HG02938 (cell line): ENCODE measurements at regions not wholly inside any gene's neighbourhood (a gene's known extent, or its start where the extent isn't known, plus 50 kb on each side); places are given as distances from the start of the nearest gene placed in this dataset.

Experiments
- ATAC-seq: cut with Tn5 transposase; IDR thresholded peaks from one replicate; pipeline ENCODE4 v1.9.1; 2021; ENCODE audit warnings: mild to moderate bottlenecking, moderate library complexity; ENCODE audit not compliant: unreplicated experiment

DNA sequence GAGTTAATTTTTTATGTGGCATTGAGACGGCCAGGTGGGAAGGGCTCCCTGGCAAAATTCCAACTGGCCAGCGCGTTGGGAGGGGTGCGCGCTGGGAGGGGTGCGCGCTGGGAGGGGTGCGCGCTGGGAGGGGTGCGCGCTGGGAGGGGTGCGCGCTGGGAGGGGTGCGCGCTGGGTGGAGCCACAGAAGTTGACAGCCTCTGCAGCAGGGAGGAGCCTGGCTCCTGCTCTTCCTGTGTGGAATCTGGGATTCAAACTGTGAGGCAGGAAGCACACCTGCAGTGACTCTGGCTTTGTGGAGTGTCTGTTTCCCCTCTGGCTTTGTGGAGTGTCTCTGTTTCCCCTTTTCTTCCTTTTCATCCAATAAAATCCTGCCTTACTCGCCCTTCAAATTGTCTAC lies 147.9 kb upstream of the CBLN2 start:
- ATAC-seq = no peak

DNA sequence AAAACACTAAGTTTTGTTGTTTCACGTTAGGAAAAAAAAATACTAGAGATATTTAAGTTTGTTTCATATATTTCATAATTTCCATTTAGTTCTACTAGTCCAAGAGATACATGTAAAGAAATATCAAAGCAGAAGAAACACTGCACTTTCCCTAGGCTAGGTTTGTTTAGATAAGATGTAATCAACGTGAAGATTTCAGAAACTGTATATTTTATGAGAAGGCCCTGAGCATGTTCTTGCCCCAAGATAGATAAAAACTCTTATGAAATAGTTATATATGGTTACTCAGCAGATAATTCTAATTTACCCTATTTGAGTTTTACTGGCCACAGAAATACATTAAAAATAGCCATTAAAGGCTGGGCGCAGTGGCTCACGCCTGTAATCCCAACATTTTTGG lies 143.6 kb upstream of the CBLN2 start:
- no peak for ATAC-seq

DNA sequence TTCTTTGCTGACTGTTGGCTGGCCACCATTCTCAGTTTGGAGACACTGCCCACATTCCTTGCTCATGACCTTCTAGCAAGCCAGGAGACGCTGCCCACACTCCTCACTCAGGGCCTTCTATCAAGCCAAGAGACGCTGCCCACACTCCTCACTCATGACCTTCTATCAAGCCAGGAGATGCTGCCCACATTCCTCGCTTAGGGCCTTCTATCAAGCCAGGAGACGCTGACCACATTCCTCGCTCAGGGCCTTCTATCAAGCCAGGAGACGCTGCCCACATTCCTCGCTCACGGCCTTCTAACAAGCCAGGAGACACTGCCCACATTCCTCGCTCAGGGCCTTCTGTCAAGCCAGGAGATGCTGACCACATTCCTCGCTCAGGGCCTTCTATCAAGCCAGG lies 131.3 kb upstream of the CBLN2 start:
- no peak for ATAC-seq

DNA sequence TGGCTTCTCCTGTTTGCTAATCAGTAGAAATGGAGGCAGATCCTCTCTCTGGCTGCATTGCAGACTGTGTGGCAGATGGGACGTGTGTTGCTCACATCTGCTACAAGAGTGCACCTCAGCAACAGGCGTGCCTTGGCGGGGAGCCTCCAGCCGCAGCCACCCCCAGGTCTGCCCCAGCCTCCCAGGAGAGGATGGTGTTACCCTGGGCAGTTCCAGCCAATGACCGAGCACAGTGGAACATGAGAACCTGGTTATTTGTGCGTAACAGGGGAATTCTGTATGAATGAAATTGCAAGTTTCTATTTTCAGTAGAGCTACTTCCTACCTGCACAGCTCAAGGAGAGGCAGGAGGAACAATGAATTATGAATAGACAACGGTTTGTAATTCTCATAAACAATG lies 130.6 kb upstream of the CBLN2 start:
- peak; percentile 84 for ATAC-seq

DNA sequence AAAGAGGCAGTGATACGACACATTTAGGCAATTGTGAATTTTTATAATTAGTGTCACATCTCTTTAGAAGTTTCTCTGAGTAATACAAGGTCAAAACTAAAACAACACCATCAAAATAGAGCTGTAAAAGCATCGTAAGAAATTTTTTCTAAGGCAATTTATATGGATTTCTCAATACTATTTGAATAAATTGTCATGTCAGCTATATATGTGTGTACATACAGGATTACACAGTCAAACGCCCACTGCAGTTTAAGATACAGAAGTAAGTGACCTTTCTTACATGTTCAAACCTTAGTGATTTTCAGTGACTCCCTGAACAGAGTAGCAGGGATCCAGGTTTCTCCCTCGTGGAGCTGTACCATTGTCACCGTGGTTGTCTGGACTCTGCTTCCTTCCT lies 129.1 kb upstream of the CBLN2 start:
- ATAC-seq = no peak

DNA sequence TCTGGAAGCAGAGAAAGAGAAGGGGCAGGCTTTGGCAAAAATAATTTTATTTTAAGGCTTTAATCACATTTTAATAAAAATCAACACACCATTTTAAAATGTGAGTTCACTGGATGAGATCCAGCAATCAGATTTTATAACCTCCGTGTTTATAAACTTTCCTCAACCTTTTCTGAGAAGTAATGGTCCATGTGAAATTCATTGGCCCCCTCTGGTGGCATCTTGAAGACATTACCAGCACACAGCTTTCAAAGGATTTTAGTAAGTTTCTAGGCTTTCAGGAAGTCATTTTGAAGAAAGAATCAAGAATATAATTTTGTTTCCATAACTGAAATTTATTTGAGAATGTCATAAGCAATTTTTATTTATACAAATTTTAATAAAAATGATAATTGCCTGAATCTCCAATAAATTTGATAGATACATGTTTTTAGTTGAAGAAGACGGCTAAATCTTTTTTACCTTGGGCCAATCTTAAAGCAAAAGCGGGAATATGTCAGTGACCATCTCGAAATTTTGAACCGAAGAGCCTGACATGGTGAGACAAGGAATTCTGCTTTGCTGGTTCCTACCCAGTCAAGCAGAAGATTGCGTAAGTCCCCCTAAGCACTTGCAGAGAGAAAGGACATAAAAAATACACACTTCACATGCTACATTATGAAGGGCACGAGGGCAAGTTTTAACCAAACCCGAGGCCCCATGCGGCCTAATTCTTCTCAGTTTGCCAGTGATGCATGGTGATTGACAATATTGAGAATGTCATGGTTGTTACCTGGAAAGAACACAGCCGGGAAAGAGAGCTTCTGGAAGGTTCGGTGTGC lies 128.4 kb upstream of the CBLN2 start:
- ATAC-seq = peak; percentile 50

DNA sequence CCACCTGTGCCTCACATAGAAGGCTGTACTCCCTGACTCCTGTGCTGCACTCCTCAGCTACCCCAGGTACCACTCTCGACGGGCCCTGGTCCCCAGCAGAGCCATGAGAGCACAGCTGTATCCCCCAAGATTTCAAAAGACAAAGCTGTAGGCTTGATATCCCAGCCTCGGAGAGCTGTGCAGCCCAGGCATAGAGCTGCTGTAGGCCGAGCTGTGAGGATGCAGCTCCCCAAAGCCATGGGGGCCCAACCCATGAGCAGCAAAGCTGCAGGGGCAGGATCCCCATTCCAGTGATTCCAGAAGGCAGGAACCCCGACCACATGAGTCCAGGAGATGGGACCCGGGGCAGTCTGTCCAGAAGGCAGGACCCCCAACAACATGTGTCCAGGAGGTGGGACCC lies 123.8 kb upstream of the CBLN2 start:
- ATAC-seq = no peak

DNA sequence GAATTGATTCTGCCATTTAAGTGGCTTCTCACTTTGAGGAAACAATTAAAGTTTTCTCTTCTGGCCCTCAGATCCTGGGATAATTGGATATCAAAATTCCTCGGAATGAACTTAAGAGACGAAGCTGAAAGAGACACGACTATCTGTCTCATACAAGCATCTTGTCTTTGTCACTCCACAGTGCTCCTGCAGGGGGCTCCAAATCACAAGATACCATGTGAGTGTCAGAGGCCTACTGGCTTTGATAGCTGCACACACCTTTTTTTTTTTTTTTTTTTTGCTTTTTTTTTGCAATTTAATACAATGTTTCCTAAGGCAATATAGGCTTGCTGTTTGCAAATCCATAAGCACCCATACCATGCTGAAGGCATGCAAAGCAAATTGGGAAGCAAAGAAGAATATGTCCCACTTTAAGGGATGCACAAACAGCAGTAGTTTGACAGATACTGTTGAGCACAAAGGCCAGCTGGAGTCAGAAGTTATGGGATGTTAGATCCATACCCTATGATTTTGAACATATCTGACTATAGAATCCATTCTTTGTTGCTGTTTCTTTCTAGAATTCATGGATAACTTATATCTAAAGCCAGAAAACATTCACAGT lies 109.0 kb upstream of the CBLN2 start:
- peak; percentile 93 for ATAC-seq

DNA sequence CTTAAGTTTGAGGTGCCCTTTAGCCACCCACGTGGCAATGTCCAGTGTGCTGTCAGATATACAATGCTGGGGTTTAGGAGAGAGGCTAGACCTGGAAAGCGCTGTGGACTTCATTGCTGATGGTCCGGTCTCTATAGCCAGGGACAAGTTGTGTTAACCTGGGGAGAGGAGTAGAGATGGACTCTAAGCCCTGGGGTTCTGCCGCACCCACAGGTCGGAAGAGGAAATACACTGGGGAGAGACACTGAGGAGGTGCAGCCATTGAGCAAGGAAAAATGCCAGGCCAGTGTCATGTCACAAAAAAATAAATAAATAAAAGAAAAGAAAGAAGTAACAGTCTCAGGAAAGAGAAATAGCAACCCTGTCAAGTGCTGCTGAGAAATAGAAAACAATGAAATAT lies 106.9 kb upstream of the CBLN2 start:
- no peak for ATAC-seq

DNA sequence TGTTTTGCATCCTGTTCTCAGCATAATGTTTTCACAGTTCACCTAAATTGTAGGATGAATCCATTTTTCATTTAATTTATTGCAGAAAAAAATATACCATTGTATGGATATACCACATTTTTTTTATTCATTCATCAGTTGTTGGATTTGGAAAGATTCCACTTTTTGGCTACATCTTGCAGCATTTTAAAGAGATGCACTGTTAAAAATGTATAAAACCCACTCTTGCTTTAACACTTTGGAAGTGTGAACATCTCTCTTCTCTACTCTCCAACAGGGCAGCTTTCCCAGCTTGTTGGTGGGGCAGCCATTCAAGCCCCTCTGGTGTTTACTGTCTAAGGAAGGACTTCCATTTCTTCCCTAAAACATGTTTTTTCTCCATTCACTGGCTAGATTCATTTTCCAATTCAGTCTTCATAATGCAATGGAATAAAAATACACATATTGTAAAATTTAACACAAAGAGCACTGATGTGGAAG lies 104.4 kb upstream of the CBLN2 start:
- ATAC-seq = no peak

DNA sequence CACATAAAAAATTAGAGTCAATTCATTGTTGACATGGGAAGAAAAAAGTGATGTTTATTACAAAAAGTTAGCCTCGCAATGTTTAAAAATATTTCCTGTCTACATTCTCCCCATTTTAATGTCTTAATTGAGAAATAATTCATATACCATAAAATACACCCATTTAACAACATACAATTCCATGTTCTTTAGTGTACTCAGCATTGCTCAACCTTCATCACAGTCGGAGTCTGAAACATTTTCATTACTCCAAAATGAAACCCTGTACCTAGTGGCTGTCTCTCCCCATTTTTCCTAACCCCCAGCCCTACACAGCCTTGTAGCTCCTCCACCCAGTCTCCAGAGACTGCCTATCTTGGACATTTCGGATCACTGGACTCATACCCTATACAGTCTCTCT lies 103.9 kb upstream of the CBLN2 start:
- ATAC-seq = no peak

DNA sequence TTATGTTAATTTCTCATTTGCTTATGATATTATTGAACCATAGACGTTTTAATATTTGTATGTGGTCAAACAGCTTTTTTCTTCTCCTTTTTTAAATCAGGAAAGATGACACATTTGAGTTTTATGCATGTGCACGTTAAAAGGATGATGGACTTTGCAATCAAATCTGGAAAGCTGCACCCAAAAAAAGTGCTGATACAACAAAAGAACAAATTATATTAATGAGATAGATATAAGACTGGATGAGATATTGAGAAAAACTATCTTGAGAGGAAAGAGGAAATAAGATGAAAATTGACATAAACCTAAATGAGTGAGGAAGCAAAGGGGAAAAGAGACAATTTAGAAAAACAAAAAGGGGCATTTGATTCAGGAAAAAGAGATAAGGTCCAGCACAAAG lies 96.4 kb upstream of the CBLN2 start:
- ATAC-seq = no peak

DNA sequence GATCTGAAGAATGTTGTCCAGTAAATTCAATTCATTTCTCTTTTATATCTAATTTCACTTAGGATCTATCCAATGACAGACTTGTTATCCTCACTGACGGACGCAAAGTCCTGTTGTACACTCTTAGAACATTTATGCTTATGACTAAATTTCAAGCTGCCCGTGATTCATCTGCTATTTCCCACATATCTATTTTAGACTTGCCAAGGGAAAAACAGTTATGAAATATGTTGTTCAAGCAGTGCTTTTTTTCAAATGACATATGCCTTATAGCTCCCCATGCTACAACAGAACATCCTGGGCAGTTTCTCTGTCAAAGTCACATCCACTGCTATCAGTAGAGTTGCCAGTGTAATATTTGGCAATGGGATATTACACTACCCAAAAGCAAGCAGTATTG lies 94.2 kb upstream of the CBLN2 start:
- no peak for ATAC-seq

DNA sequence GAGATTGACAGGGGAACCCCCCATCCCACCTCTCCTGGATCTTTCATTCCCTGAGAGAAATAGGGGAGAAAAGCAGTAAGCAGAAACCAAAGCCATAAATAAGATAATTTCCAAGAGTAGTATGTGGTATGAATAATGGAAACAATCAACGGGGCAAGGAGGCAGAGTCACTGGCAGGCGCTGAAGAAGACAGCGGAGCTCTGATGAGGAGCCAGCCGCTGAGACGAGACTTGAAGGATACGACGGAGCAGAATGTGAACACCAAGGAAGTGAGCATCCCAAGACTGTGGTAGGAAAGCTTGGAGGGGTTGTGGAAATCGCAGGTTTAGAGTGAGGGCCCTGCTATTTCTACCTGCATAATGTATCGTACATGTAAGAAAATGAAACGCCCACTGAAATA lies 93.6 kb upstream of the CBLN2 start:
- no peak for ATAC-seq

DNA sequence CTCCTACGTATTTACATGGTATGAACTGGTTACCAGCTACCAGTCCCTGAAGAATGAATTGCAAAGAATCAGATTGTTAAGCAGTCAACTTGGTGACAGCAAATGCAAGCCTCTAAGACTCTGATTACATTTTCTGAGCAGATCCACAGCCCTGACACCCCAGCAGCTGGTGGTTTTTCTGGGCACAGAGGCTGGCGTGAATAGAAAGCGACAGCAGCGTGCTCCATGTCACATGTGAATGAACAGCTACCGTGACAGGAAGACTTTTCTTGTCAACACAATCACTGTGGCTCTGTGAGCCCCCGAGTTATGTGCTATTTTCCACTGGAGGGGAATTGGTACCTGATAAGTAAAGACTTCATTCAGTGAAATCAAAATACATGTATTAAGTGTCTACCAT lies 93.2 kb upstream of the CBLN2 start:
- no peak for ATAC-seq

DNA sequence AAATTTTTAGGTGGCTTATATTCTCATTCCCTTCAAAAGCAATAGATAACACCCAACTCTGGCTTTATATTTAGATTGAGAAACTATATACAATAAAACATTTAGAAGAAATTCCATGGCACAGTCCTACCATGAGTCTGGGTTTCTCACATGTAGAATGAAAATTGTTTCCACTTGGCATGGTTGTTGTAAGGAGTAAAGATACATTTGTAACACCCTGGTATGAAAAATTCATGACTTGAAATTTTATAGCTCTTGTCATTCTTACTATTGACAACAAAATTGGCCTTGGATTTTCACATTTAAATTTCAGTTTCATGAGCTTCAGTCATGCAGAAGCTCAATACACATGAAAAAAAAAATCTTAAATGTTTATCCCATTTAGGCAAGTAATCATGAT lies 92.5 kb upstream of the CBLN2 start:
- ATAC-seq = no peak

DNA sequence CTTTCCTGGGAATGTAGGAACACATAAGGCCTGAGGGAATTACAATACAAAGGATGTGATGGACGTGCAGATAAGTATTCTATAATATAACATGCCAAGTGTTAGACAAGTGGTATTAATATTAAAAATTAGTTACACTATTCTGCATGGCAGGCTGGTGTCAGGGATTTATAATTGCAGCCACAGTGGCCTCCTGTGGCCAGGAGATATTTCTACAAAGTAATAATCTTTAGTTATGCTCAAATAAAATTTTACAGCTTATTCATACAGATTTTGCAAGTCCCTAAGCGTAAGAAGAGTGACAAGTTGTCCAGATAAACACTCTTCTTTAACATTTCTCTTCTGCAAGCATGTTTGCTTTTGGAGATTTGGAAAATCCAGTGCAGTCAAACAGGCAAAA lies 90.4 kb upstream of the CBLN2 start:
- no peak for ATAC-seq

DNA sequence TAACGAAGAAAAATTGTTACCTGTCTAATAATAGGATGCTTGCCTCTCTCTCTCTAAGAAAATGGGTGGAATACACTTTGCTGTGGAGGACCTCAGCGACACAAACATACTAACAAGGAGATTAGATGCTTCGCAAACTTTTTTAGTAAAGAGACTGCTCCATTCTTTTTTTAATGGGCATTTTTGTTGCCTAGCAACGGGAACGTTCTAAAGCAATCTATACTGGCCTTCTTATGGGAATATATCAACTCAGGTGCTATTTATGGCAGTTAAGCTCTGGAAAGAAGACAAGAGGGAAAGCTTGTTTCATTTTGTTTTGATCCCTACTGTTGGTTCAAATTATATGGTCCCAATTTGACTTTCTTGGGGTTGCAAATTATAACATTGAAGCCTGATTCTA lies 86.8 kb upstream of the CBLN2 start:
- no peak for ATAC-seq

DNA sequence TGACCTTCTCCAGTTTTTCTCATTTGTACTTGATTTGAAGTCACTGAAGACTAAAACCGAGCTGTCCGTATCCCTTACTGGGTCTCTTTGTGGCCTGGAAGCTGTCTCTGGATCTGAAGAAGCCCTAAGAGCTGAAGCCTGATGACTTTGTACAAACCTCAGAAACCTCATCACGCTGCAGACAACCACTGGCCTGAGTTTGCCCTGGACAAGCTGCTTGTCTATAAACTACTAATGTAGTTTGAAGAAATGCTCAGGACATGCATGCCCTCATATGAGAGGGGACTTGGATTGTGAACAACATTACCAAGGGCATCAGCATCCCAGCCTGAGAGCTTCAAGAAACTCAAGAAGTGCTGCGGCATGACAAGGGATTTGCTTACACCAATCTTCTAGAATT lies 79.3 kb upstream of the CBLN2 start:
- ATAC-seq = no peak

DNA sequence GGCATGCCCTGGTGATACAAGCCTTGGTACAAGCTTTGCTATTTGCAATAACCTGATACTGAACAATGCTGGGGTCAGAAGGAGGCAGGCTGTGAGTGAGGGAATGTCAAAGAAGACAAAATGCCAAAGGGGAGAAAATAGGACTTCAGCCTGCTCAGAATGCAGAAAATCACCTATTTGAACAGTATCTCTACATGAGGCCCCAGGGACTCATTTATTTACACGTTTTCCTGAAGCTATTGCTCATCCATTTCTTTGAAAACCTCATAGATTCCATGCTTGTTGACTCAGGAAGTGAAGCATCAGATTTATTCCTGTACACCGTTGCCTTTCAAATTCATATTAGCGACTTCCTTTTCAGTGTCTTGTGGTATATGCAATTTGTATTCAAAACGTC lies 69.4 kb upstream of the CBLN2 start:
- ATAC-seq = no peak

DNA sequence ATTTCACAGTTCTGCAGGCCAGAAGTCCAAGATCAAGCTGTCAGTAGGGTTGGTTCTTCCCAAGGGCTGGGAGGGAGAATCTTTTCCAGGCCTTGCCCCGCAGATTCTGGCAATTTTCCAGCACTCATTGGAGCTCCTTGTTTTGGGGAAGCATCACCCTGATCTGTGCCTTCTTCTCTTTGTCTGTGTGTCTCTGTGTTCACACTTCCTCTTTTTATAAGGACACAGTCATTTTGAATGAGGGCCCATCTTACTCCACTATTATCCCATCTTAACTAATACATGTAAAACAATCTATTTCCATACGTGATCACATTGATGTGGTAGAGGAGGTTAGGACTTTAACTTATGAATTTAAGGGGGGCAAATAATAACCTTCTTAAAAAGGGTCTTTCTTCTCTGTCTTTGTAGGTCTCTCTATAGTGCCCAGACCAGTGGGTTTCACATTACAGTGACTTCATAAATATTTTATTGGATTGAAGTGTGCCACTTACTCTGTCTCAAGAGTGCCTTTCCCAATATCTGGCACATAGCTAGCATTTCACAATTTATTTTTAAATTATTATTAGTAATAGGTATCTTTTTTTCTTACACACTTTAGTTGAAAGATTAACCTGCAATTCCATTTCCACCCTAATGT lies 68.9 kb upstream of the CBLN2 start:
- peak; percentile 60 for ATAC-seq

DNA sequence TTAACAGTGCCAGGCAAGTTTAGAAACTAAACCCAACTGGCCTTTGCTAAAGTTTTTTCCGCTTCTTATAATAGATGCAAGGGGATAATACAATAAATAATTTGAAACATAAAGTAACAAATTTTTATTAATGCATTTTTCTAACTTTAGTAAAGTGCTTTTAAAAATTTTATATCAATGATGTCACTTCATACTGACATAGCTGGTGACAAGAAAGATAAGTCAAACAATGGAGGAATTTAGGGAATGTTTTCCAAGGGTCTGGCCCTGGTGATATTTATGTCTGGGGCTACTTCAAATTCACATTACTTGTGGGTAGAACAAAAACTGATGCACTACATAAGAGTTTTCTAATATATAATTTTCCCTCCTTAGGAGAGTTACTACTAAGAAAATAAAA lies 61.2 kb upstream of the CBLN2 start:
- ATAC-seq = no peak
